Fibroblast of mammary gland (primary cell): ENCODE measurements at regions not wholly inside any gene's neighbourhood (a gene's known extent, or its start where the extent isn't known, plus 50 kb on each side); places are given as distances from the start of the nearest gene placed in this dataset.

ENCODE experiments used
- DNase-seq: peaks from one replicate; pipeline ENCODE4 v3.0.0-alpha.2; 2010; ENCODE audit warnings: low read depth
- H3K4me3 ChIP-seq: 2 replicates; pipeline ENCODE4 v1.5.1; 2011; ENCODE audit warnings: low read depth, mild to moderate bottlenecking, low read length, moderate library complexity; ENCODE audit not compliant: control insufficient read depth
- TF ChIP-seq, protein P1 (sequence below): conservative IDR thresholded peaks from 2 replicates; pipeline ENCODE4 v1.5.1; 2011; ENCODE audit warnings: low read depth, low read length, inconsistent platforms; ENCODE audit not compliant: control insufficient read depth, insufficient read depth

DNA sequence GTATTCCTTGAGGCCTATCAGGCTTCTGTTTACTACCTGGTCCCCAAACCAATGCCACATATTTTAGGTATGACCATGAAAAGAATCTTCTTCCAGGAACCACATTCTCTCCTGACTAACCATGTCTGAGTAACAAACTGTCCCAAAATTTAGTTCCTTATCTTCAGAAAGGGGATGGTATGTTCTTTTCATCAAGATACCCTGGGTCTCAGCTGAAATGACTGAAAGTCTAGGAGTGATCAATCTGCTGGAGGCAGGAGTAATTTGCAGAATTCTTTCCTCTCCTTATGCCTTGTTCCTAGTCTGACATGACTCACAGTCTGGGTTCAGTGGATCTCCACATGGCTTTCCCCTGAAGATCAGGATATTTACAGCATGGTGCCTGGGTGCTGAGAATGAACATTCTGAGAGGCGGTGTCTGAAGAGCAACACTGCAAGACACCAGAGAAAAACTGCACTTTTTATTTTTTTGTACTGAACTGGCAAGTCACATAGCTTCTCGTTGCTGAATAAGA, 665.5 kb downstream of the TLL1 start:
- H3K4me3 ChIP-seq = no peak overlapping the region
- TF ChIP-seq, protein P1, sequence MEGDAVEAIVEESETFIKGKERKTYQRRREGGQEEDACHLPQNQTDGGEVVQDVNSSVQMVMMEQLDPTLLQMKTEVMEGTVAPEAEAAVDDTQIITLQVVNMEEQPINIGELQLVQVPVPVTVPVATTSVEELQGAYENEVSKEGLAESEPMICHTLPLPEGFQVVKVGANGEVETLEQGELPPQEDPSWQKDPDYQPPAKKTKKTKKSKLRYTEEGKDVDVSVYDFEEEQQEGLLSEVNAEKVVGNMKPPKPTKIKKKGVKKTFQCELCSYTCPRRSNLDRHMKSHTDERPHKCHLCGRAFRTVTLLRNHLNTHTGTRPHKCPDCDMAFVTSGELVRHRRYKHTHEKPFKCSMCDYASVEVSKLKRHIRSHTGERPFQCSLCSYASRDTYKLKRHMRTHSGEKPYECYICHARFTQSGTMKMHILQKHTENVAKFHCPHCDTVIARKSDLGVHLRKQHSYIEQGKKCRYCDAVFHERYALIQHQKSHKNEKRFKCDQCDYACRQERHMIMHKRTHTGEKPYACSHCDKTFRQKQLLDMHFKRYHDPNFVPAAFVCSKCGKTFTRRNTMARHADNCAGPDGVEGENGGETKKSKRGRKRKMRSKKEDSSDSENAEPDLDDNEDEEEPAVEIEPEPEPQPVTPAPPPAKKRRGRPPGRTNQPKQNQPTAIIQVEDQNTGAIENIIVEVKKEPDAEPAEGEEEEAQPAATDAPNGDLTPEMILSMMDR = no peak
- DNase-seq = peak; percentile 6

DNA sequence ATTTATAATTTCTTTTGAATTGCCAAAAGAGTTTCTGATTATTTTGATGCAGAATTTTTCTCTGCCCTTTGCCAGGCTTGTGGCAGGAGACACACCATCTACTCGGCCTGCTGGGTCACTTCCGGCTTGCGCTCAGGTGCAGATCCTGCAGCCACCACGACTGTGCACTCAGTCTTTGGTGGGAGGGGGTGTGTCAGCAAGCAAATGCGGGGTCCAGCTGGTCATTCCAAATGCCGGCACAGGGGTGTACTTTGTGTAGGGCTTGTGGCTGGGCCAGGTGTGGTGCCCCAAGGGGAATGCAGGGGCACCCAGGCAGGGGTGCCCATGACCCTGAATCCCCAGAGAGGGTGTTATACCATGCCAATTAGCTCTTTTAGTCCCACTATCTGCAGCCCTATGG, 673.0 kb downstream of the TLL1 start:
- DNase-seq = no peak
- TF ChIP-seq, protein P1 = no peak
- H3K4me3 ChIP-seq = no peak overlapping the region

DNA sequence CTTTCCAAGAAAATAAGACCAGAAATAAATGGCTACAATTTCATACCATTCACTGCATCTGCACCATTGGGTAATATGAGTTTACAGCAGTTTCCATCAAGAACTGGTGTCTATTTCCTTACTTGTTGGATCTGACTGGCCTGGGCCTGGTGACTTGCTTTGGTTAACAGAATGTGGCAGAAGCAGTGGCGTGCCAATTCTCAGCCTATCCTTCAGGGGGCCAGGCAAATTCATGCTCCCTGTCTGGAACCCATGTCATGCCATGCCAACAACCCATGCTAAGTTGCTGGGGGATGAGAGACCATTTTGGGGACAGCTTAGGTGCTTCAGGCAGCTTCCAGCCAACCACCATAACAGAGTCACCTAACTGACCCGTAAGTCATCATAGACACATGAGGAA, 656.7 kb downstream of the SPOCK3 start:
- H3K4me3 ChIP-seq = no peak overlapping the region
- DNase-seq = no peak
- TF ChIP-seq, protein P1 = no peak

DNA sequence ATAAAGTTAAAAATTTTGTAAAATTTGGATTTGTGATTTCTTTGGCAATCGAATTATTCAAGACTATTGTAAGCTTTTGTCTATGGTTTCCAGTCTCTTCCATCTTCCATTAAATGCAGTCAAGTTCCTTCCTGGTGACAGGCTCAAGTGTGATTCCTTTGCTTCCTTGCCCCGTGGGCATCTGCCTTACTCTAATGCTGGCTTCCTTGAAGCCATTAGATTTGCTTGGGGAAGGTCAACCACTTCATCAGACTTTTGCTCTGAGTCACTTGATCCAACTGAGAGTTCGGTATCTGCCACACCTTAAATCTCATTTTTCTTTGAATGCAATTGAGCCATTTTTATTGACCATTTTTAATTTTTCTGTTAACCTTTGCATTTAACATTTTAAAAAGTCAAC, 648.8 kb downstream of the SPOCK3 start:
- H3K4me3 ChIP-seq = no peak overlapping the region
- DNase-seq = no peak
- TF ChIP-seq, protein P1 = no peak

DNA sequence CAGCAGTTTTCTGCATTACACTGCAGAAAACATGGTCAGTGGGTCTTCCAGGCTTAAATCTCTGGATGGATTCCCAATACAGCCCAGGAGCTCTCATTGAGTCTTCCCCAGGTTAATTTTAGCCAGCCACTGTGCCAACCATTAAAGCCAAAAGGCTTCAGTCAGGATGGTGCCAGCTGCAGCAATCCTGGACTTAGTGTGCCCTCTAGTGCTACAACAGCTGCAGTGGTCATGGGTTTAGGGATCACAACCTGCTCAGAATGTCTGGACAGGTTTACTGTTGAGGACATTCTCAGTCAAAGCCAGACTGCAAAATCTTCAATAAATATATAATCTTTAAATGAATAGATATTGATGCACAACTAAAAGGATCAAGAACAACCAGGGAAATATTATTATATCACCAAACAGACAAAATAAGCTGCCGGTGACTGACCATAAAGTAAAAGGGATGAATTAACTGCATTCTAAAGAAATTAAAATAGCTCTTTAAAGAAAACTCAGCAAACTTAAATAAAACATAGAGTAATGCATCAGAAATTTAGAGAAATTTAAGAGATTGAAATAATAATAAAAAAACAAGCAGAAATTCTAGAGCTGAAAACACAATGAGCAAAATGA, 639.9 kb downstream of the SPOCK3 start:
- no peak overlapping the region for H3K4me3 ChIP-seq
- peak; percentile 41 for DNase-seq
- TF ChIP-seq, protein P1 = peak; percentile 66

DNA sequence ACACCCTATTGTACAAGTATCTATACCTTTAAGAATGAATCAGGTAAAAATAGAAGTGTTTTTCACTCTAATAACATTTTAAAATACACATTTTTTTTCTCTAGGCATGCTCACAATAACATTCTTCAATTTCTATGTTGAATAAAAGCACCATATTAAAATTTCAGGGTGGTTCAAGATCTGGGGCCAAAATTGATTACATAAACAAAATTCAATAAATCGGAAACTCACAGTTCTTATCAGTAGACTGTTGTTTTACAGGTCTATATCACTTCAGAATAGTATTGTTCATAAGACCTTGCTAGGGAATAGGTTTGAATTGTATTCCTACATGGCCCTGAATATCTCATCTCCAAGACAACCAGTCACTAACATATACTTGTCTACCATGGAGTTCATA, 634.0 kb downstream of the SPOCK3 start:
- no peak overlapping the region for H3K4me3 ChIP-seq
- TF ChIP-seq, protein P1 = no peak
- DNase-seq = no peak

DNA sequence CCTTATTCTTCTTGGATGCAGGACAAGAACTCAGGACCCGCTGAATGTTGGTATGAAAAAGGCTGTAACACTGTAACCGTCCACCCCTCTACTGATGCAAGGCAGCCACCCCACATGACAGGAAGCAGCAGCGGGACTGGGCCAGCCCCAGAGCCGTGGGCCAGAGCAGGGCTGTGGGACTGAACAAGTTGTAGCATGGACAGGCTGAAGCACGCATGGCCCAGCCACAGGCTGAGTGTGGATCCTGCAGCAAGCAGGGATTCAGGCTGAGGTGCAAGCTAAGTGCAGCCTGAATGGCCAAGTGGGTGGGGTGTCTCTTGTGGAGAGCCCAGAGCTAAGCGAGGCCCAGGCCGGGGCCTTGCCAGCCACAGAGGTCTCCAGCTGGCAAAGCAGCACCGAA, 632.2 kb downstream of the SPOCK3 start:
- TF ChIP-seq, protein P1 = no peak
- DNase-seq = no peak
- H3K4me3 ChIP-seq = no peak overlapping the region
